ENCODE measurements at regions not wholly inside any gene's neighbourhood (a gene's known extent, or its start where the extent isn't known, plus 50 kb on each side); places are given as distances from the start of the nearest gene placed in this dataset.
A peak's percentile ranks its signal among the peaks of the same experiment; 100 is the strongest.

DNA sequence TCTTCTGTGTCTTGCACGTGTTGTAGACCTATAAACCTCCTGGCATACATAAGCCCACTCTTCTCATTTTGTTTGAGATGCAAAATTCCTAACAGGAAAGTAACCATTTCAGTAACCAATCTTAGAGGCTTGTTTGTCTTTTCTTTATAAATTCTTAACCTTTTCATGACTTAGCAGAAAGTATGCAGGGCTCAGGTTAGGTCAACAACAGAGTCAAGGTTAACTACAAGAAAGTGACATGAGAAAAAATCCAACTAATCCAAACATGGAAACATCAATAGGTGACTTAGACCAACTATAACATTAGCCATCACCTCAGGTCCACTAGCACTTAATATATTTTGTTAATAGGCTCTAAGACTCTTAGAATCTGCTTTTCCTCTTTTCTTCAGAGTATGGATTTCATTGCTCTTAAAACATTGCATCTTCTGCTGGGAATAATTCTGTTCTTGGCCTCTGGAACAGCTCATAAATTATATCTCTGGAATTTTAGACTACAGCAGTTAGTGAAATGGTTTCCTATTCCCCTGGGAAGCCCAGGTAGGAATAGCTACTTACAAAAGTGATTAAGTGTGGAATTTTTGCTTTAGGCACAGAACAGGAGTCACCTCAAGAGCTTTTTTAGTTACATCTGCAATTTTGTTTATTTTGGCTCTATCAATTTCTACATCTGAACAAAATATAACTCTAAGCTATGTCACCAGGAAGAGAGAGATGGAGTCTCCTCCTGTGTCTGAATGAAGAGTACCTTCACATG, 155.3 kb upstream of the ANKRD55 start (continued):
- TF ChIP-seq, protein P1, sequence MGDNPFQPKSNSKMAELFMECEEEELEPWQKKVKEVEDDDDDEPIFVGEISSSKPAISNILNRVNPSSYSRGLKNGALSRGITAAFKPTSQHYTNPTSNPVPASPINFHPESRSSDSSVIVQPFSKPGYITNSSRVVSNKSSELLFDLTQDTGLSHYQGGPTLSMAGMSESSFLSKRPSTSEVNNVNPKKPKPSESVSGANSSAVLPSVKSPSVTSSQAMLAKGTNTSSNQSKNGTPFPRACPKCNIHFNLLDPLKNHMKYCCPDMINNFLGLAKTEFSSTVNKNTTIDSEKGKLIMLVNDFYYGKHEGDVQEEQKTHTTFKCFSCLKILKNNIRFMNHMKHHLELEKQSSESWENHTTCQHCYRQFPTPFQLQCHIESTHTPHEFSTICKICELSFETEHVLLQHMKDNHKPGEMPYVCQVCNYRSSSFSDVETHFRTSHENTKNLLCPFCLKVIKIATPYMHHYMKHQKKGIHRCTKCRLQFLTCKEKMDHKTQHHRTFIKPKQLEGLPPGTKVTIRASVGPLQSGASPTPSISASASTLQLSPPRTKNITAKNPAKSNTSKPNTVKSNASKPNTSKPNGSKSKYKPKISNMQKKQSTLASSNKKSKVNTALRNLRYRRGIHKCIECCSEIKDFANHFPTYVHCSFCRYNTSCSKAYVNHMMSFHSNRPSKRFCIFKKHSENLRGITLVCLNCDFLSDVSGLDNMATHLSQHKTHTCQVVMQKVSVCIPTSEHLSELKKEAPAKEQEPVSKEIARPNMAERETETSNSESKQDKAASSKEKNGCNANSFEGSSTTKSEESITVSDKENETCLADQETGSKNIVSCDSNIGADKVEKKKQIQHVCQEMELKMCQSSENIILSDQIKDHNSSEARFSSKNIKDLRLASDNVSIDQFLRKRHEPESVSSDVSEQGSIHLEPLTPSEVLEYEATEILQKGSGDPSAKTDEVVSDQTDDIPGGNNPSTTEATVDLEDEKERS (CRISPR knock-in tag; IDR thresholded peaks at IDR 0.05): no peak
- TF ChIP-seq MAFG (CRISPR knock-in tag; IDR thresholded peaks at IDR 0.05): no peak
- TF ChIP-seq HIVEP1 (CRISPR knock-in tag; IDR thresholded peaks at IDR 0.05): no peak
- TF ChIP-seq ZNF550 (CRISPR knock-in tag; IDR thresholded peaks at IDR 0.05; ENCODE audit: borderline replicate concordance): no peak
- no peak for TF ChIP-seq NR2C2 (CRISPR knock-in tag; IDR thresholded peaks at IDR 0.05; ENCODE audit: borderline replicate concordance)
- TF ChIP-seq ISX (CRISPR knock-in tag; conservative IDR thresholded peaks at IDR 0.05): no peak
- TF ChIP-seq, protein P2, sequence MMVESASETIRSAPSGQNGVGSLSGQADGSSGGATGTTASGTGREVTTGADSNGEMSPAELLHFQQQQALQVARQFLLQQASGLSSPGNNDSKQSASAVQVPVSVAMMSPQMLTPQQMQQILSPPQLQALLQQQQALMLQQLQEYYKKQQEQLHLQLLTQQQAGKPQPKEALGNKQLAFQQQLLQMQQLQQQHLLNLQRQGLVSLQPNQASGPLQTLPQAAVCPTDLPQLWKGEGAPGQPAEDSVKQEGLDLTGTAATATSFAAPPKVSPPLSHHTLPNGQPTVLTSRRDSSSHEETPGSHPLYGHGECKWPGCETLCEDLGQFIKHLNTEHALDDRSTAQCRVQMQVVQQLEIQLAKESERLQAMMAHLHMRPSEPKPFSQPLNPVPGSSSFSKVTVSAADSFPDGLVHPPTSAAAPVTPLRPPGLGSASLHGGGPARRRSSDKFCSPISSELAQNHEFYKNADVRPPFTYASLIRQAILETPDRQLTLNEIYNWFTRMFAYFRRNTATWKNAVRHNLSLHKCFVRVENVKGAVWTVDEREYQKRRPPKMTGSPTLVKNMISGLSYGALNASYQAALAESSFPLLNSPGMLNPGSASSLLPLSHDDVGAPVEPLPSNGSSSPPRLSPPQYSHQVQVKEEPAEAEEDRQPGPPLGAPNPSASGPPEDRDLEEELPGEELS (CRISPR knock-in tag; IDR thresholded peaks at IDR 0.05): 0 out of 2 replicates have a peak, but pooled peaks have one; percentile 33
- no peak for TF ChIP-seq FOXA1 (IDR thresholded peaks at IDR 0.05)
- TF ChIP-seq FOXA1 (CRISPR knock-in tag; IDR thresholded peaks at IDR 0.05): peak; percentile 81
- TF ChIP-seq TARDBP (CRISPR knock-in tag; IDR thresholded peaks at IDR 0.05): peak; percentile 25; the same call in 1 of the 2 replicates
- TF ChIP-seq ZEB1 (IDR thresholded peaks at IDR 0.05; ENCODE audit: insufficient replicate concordance, low read depth): no peak
- TF ChIP-seq, protein P3, sequence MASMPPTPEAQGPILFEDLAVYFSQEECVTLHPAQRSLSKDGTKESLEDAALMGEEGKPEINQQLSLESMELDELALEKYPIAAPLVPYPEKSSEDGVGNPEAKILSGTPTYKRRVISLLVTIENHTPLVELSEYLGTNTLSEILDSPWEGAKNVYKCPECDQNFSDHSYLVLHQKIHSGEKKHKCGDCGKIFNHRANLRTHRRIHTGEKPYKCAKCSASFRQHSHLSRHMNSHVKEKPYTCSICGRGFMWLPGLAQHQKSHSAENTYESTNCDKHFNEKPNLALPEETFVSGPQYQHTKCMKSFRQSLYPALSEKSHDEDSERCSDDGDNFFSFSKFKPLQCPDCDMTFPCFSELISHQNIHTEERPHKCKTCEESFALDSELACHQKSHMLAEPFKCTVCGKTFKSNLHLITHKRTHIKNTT (CRISPR knock-in tag; IDR thresholded peaks at IDR 0.05): no peak
- peak; percentile 29; the same call in 1 of the 2 replicates for TF ChIP-seq MAFF (IDR thresholded peaks at IDR 0.05; ENCODE audit: low read depth, low read length)
- TF ChIP-seq HCFC1 (IDR thresholded peaks at IDR 0.05; ENCODE audit: low read depth, low read length): no peak
- TF ChIP-seq SOX5 (CRISPR knock-in tag; IDR thresholded peaks at IDR 0.05; ENCODE audit: borderline replicate concordance): peak; percentile 21; the same call in 1 of the 2 replicates
- TF ChIP-seq ZNF260 (CRISPR knock-in tag; IDR thresholded peaks at IDR 0.05; ENCODE audit: borderline replicate concordance, low read depth): no peak
- TF ChIP-seq MIXL1 (CRISPR knock-in tag; IDR thresholded peaks at IDR 0.05): 0 out of 2 replicates have a peak, but pooled peaks have one; percentile 56
- TF ChIP-seq, protein P4, sequence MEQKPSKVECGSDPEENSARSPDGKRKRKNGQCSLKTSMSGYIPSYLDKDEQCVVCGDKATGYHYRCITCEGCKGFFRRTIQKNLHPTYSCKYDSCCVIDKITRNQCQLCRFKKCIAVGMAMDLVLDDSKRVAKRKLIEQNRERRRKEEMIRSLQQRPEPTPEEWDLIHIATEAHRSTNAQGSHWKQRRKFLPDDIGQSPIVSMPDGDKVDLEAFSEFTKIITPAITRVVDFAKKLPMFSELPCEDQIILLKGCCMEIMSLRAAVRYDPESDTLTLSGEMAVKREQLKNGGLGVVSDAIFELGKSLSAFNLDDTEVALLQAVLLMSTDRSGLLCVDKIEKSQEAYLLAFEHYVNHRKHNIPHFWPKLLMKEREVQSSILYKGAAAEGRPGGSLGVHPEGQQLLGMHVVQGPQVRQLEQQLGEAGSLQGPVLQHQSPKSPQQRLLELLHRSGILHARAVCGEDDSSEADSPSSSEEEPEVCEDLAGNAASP (CRISPR knock-in tag; IDR thresholded peaks at IDR 0.05; ENCODE audit: borderline replicate concordance): peak; percentile 75; the same call in 1 of the 2 replicates
- TF ChIP-seq HMGA1 (CRISPR knock-in tag; conservative IDR thresholded peaks at IDR 0.05): no peak
- no peak for TF ChIP-seq RAD21 (CRISPR knock-in tag; IDR thresholded peaks at IDR 0.05)

Measured in HepG2 (cell line).